Astrocyte (in vitro differentiated cells and primary cell): ENCODE measurements at regions not wholly inside any gene's neighbourhood (a gene's known extent, or its start where the extent isn't known, plus 50 kb on each side); places are given as distances from the start of the nearest gene placed in this dataset.

Experiments used
- EZH2 ChIP-seq: IDR thresholded peaks from 2 replicates; pipeline ENCODE4 v1.6.1; 2012; ENCODE audit warnings: mild to moderate bottlenecking, low read length, inconsistent platforms; ENCODE audit not compliant: insufficient read depth
- TF ChIP-seq, protein P1 (sequence below): IDR thresholded peaks from 2 replicates; pipeline ENCODE4 v1.5.1; 2011; ENCODE audit warnings: low read depth, mild to moderate bottlenecking, inconsistent platforms, low read length, moderate library complexity; ENCODE audit not compliant: insufficient read depth

DNA sequence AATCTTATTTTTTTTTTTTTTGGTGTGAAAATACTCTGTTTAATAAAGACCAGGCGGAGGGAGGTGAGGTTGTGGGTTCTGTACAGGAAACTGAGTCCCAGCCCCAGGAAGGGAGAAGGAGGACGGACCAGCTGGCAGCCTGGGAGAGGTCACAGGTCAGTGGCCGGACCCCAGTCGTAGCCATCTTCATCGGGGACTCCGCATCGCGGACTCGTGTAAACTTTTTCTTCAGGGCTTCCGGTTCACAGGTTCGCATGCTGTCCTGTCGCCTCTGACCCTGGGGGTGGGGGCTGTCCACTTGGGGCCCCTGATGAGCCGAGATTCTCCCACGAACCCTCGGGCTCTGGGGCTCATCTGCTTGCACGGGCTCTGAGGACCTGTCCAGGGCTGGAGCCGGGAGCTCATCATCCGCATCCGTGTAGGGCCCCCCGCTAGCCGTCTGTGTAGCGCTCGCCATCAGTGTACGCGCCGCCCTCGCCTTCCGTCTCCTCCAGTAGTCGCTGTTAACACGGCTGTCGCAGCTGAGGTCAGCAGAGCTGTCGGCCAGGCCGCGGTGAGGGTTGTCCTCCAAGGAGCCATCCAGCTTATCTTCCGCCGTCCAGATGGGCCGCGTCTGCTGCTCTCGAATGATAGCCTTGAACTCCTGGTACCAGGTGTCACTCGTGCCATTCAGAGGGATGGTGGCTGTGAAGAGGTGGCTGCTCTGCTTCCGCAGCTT is 975.7 kb upstream of the PRMT6 start:
- TF ChIP-seq, protein P1, sequence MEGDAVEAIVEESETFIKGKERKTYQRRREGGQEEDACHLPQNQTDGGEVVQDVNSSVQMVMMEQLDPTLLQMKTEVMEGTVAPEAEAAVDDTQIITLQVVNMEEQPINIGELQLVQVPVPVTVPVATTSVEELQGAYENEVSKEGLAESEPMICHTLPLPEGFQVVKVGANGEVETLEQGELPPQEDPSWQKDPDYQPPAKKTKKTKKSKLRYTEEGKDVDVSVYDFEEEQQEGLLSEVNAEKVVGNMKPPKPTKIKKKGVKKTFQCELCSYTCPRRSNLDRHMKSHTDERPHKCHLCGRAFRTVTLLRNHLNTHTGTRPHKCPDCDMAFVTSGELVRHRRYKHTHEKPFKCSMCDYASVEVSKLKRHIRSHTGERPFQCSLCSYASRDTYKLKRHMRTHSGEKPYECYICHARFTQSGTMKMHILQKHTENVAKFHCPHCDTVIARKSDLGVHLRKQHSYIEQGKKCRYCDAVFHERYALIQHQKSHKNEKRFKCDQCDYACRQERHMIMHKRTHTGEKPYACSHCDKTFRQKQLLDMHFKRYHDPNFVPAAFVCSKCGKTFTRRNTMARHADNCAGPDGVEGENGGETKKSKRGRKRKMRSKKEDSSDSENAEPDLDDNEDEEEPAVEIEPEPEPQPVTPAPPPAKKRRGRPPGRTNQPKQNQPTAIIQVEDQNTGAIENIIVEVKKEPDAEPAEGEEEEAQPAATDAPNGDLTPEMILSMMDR: no peak
- TF ChIP-seq EZH2: no peak
